Ishikawa (cell line): ENCODE measurements at regions not wholly inside any gene's neighbourhood (a gene's known extent, or its start where the extent isn't known, plus 50 kb on each side); places are given as distances from the start of the nearest gene placed in this dataset.

ENCODE experiments used
- CREB1 ChIP-seq: IDR thresholded peaks from 2 replicates; pipeline ENCODE4 v1.6.1; 2012; ENCODE audit warnings: low read depth
- EGR1 ChIP-seq: IDR thresholded peaks from 2 replicates; pipeline ENCODE4 v1.6.1; 2012
- NFIC ChIP-seq: IDR thresholded peaks from 2 replicates; pipeline ENCODE4 v1.6.1; 2012
- TAF1 ChIP-seq: IDR thresholded peaks from 2 replicates; pipeline ENCODE4 v1.6.1; 2012; ENCODE audit warnings: low read depth, mild to moderate bottlenecking
- TCF12 ChIP-seq: IDR thresholded peaks from 2 replicates; pipeline ENCODE4 v1.6.1; 2012; ENCODE audit warnings: low read depth
- TEAD4 ChIP-seq: IDR thresholded peaks from 2 replicates; pipeline ENCODE4 v1.6.1; 2012
- YY1 ChIP-seq: IDR thresholded peaks from 2 replicates; pipeline ENCODE4 v1.6.1; 2012; ENCODE audit warnings: low read depth
- TF ChIP-seq, protein P1 (sequence below): IDR thresholded peaks from 2 replicates; pipeline ENCODE4 v1.6.1; 2012

DNA sequence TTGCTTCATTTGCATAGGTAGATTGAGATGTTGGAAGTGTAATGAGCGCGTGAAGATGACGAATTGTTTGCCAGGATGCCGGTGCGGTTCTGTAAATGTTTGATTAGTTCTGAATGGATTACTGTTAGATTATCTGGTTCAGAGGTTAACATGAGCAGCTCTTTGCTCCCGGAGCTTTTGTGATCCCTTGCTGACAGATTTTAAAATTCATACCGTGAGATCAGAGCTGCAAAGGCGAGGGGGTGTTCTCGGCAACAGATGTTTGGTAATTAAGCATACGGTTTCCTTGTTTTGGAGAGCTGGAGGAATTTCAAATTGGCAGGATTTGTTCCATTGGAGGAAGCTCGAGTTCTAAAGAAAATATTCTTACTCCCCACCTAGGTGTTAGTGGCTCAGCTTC, 237.8 kb upstream of the GPR26 start:
- TF ChIP-seq TEAD4 (no peak), YY1 (no peak), TCF12 (no peak), NFIC (no peak), EGR1 (no peak), CREB1 (no peak), TAF1 (no peak)
- TF ChIP-seq, protein P1, sequence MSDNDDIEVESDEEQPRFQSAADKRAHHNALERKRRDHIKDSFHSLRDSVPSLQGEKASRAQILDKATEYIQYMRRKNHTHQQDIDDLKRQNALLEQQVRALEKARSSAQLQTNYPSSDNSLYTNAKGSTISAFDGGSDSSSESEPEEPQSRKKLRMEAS = no peak
